HEK293 (cell line): ENCODE measurements at regions not wholly inside any gene's neighbourhood (a gene's known extent, or its start where the extent isn't known, plus 50 kb on each side); places are given as distances from the start of the nearest gene placed in this dataset.

Experiments
- CTCF ChIA-PET: fragments of 350-600 bp; formaldehyde crosslinking; extraction: SDS; loops from one replicate; lab custom pipeline; 2021; ENCODE audit warnings: antibody characterized with exemption; lab: Yijun Ruan, JAX
- POLR2A ChIA-PET: fragments of 300-600 bp; formaldehyde crosslinking; extraction: SDS; loops from one replicate; lab custom pipeline; 2020; ENCODE audit warnings: antibody characterized with exemption, inconsistent platforms; lab: Yijun Ruan, JAX
- H3K27ac ChIP-seq: fragments of 200-500 bp; sonication (Bioruptor generic); 2 replicates; pipeline ENCODE4 v1.5.1; 2014; ENCODE audit warnings: low read depth, low read length, control low read depth, inconsistent platforms; ENCODE audit errors: extremely low read depth
- H3K36me3 ChIP-seq, 2 experiments: fragments of 200-500 bp in 1 of 2; sonication (Bioruptor generic) in 1 of 2; 1 replicate in 1 of 2; 2 replicates in 1 of 2; pipeline ENCODE4 v1.5.1; 2014 to 2017; ENCODE audit warnings: inconsistent platforms in 2 of 2, low read length in 2 of 2; ENCODE audit not compliant: control insufficient read depth in 2 of 2, insufficient read depth in 1 of 2
- H3K4me1 ChIP-seq: fragments of 200-500 bp; sonication (Bioruptor generic); 2 replicates; pipeline ENCODE4 v1.5.1; 2014; ENCODE audit warnings: mild to moderate bottlenecking, low read length, inconsistent platforms; ENCODE audit not compliant: control insufficient read depth, insufficient read depth
- H3K4me3 ChIP-seq: 2 replicates; pipeline ENCODE4 v1.5.1; 2011; ENCODE audit warnings: low read depth, mild to moderate bottlenecking, control low read depth, low read length, moderate library complexity
- H3K9me3 ChIP-seq: fragments of 200-500 bp; sonication (Bioruptor generic); 2 replicates; pipeline ENCODE4 v1.5.1; 2014; ENCODE audit warnings: low read depth, low read length, inconsistent platforms; ENCODE audit not compliant: control insufficient read depth, insufficient read depth
- HOXD13 ChIP-seq: sonication (generic); formaldehyde crosslinking; IDR thresholded peaks from 2 replicates; pipeline ENCODE4 v1.8.0; 2022; ENCODE audit warnings: missing genetic modification reagents, borderline replicate concordance
- KLF17 ChIP-seq: fragments of 450-650 bp; formaldehyde crosslinking; IDR thresholded peaks from 2 replicates; pipeline ENCODE4 v1.5.1; 2016; ENCODE audit warnings: missing biosample characterization, missing genetic modification characterization
- OVOL3 ChIP-seq: fragments of 450-650 bp; formaldehyde crosslinking; IDR thresholded peaks from 2 replicates; pipeline ENCODE4 v1.5.1; 2016; ENCODE audit warnings: missing biosample characterization, missing genetic modification characterization
- PRDM2 ChIP-seq: fragments of 450-650 bp; formaldehyde crosslinking; IDR thresholded peaks from 2 replicates; pipeline ENCODE4 v1.5.1; 2016; ENCODE audit warnings: missing biosample characterization, missing genetic modification characterization, borderline replicate concordance
- SP2 ChIP-seq: fragments of 450-650 bp; formaldehyde crosslinking; IDR thresholded peaks from 2 replicates; pipeline ENCODE4 v1.5.1; 2016; ENCODE audit warnings: missing biosample characterization, missing genetic modification characterization
- TSHZ1 ChIP-seq: fragments of 450-650 bp; formaldehyde crosslinking; IDR thresholded peaks from 2 replicates; pipeline ENCODE4 v1.5.1; 2016; ENCODE audit warnings: missing biosample characterization, missing genetic modification characterization, borderline replicate concordance
- ZBTB26 ChIP-seq: fragments of 450-650 bp; formaldehyde crosslinking; optimal IDR thresholded peaks from 2 replicates; pipeline ENCODE3; 2016; ENCODE audit warnings: missing biosample characterization, mild to moderate bottlenecking, missing genetic modification characterization
- ZNF174 ChIP-seq: fragments of 450-650 bp; formaldehyde crosslinking; IDR thresholded peaks from 2 replicates; pipeline ENCODE4 v1.5.0; 2017; ENCODE audit warnings: missing biosample characterization, mild to moderate bottlenecking, missing genetic modification characterization
- ZNF2 ChIP-seq: fragments of 450-650 bp; formaldehyde crosslinking; IDR thresholded peaks from 2 replicates; pipeline ENCODE4 v1.5.1; 2016; ENCODE audit warnings: missing biosample characterization, missing genetic modification characterization
- ZNF26 ChIP-seq: fragments of 450-650 bp; formaldehyde crosslinking; IDR thresholded peaks from 2 replicates; pipeline ENCODE4 v1.5.1; 2016; ENCODE audit warnings: missing biosample characterization, missing genetic modification characterization
- ZNF274 ChIP-seq, 2 experiments: fragments of 200-500 bp in 1 of 2; fragments of 450-650 bp in 1 of 2; sonication (Bioruptor generic) in 1 of 2; formaldehyde crosslinking in 1 of 2; IDR thresholded peaks; 2 replicates each; pipeline versions ENCODE4 v1.5.1 to v1.6.1; 2014 to 2016; ENCODE audit warnings: borderline replicate concordance in 1 of 2, inconsistent platforms in 1 of 2, low read length in 1 of 2, missing biosample characterization in 1 of 2, missing genetic modification characterization in 1 of 2
- ZNF394 ChIP-seq: fragments of 450-650 bp; formaldehyde crosslinking; IDR thresholded peaks from 2 replicates; pipeline ENCODE4 v1.5.1; 2016; ENCODE audit warnings: missing biosample characterization, missing genetic modification characterization, mild to moderate bottlenecking, moderate library complexity, borderline replicate concordance
- ZNF473 ChIP-seq: fragments of 450-650 bp; formaldehyde crosslinking; IDR thresholded peaks from 2 replicates; pipeline ENCODE4 v1.5.1; 2017; ENCODE audit warnings: missing biosample characterization, missing genetic modification characterization
- ZNF549 ChIP-seq: fragments of 450-650 bp; IDR thresholded peaks from 2 replicates; pipeline ENCODE4 v1.5.1; 2018; ENCODE audit warnings: missing biosample characterization, missing genetic modification characterization, mild to moderate bottlenecking, inconsistent platforms, moderate library complexity
- ZNF555 ChIP-seq: fragments of 450-650 bp; formaldehyde crosslinking; conservative IDR thresholded peaks from 2 replicates; pipeline ENCODE4 v1.5.1; 2017; ENCODE audit warnings: missing biosample characterization, mild to moderate bottlenecking, missing genetic modification characterization, inconsistent platforms
- ZNF571 ChIP-seq: fragments of 450-650 bp; formaldehyde crosslinking; IDR thresholded peaks from 2 replicates; pipeline ENCODE4 v1.5.0; 2017; ENCODE audit warnings: missing biosample characterization, missing genetic modification characterization
- ZNF585B ChIP-seq: fragments of 450-650 bp; formaldehyde crosslinking; IDR thresholded peaks from 2 replicates; pipeline ENCODE4 v1.5.1; 2016; ENCODE audit warnings: missing biosample characterization, missing genetic modification characterization
- ZNF610 ChIP-seq: fragments of 450-650 bp; formaldehyde crosslinking; IDR thresholded peaks from 2 replicates; pipeline ENCODE4 v1.5.1; 2016; ENCODE audit warnings: missing biosample characterization, missing genetic modification characterization, borderline replicate concordance
- ZNF645 ChIP-seq: fragments of 450-650 bp; formaldehyde crosslinking; IDR thresholded peaks from 2 replicates; pipeline ENCODE4; 2016; ENCODE audit warnings: missing biosample characterization, missing genetic modification characterization

- TF ChIP-seq ZNF610 (tag by site-specific recombination) = no peak
These were observed 100.7 kb upstream of the OLFM3 start (continued) for GRCh38 chr1:102097451-102097850.

- Histone ChIP-seq H3K9me3 (no peaks in the 10 kb centered on the region), H3K4me1 (no peaks in the 10 kb centered on the region), H3K36me3 (no peaks in the 10 kb centered on the region), H3K4me3 (no peak overlapping the region), H3K27ac (no peak overlapping the region)
- TF ChIP-seq ZNF549 (tag by site-specific recombination) (no peak), ZNF26 (tag by site-specific recombination) (no peak), HOXD13 (CRISPR knock-in tag) (no peak), ZNF645 (tag by site-specific recombination) (no peak), ZNF585B (tag by site-specific recombination) (no peak), ZNF571 (tag by site-specific recombination) (no peak), PRDM2 (tag by site-specific recombination) (no peak), SP2 (no peak), ZNF2 (no peak), ZNF394 (no peak), ZNF274 (IDR thresholded peaks at IDR 0.05; ENCODE audit: low read length) (no peak), ZNF274 (tag by site-specific recombination; IDR thresholded peaks at IDR 0.05; ENCODE audit: borderline replicate concordance) (no peak), ZBTB26 (tag by site-specific recombination) (no peak), ZNF555 (no peak), TSHZ1 (no peak), ZNF174 (tag by site-specific recombination) (no peak), KLF17 (tag by site-specific recombination) (no peak), ZNF473 (tag by site-specific recombination) (no peak), OVOL3 (no peak)
- ChIA-PET POLR2A (no interaction called here), CTCF (no interaction called here)
These were observed 99.4 kb upstream of the OLFM3 start for GRCh38 chr1:102096162-102096561.
